ENCODE measurements at regions not wholly inside any gene's neighbourhood (a gene's known extent, or its start where the extent isn't known, plus 50 kb on each side); places are given as distances from the start of the nearest gene placed in this dataset.

GRCh38 chrX:39755143-39756032, 342.4 kb downstream of the BCOR start:
- DNase-seq (ENCODE audit: insufficient read length, low spot score) (no peak), FAIRE-seq (no peak)

GRCh38 chrX:39756086-39756883, 341.5 kb downstream of the BCOR start:
- FAIRE-seq (no peak), DNase-seq (ENCODE audit: insufficient read length, low spot score) (no peak)
- no peak for TF ChIP-seq CTCF (IDR thresholded peaks at IDR 0.05; ENCODE audit: insufficient read depth, missing control alignments)

More at GRCh38 chrX:39755143-39756032, 342.4 kb downstream of the BCOR start:
- no peak for TF ChIP-seq CTCF (IDR thresholded peaks at IDR 0.05; ENCODE audit: insufficient read depth, missing control alignments)

- no peak for TF ChIP-seq CTCF (IDR thresholded peaks at IDR 0.05; ENCODE audit: insufficient read depth, missing control alignments)
- no peak for FAIRE-seq
- DNase-seq (ENCODE audit: insufficient read length, low spot score): no peak
Measured at GRCh38 chrX:39757971-39758370, 339.8 kb downstream of the BCOR start.

GRCh38 chrX:39758791-39759525, 338.8 kb downstream of the BCOR start:
- no peak for TF ChIP-seq CTCF (IDR thresholded peaks at IDR 0.05; ENCODE audit: insufficient read depth, missing control alignments)
- no peak for DNase-seq (ENCODE audit: insufficient read length, low spot score)
- no peak for FAIRE-seq

GRCh38 chrX:39759526-39760224, 338.1 kb downstream of the BCOR start:
- DNase-seq (ENCODE audit: insufficient read length, low spot score) (no peak), FAIRE-seq (no peak)
- no peak for TF ChIP-seq CTCF (IDR thresholded peaks at IDR 0.05; ENCODE audit: insufficient read depth, missing control alignments)

GRCh38 chrX:39760930-39761329, 336.8 kb downstream of the BCOR start:
- TF ChIP-seq CTCF (IDR thresholded peaks at IDR 0.05; ENCODE audit: insufficient read depth, missing control alignments): no peak
- FAIRE-seq (no peak), DNase-seq (ENCODE audit: insufficient read length, low spot score) (no peak)
